GM12878 (cell line): ENCODE measurements at regions not wholly inside any gene's neighbourhood (a gene's known extent, or its start where the extent isn't known, plus 50 kb on each side); places are given as distances from the start of the nearest gene placed in this dataset.

Source experiments
- ATAC-seq: fragments of 200-7000 bp; cut with Tn5 transposase; 3 replicates; pipeline ENCODE4 v1.9.1; 2020; ENCODE audit warnings: mild to moderate bottlenecking, moderate library complexity
- BruUV-seq: library from RNA; stranded (reverse); fragments of 400-500 nt; replicated peaks from 2 replicates; lab custom pipeline; 2021; lab: Mats Ljungman, UMichigan
- CTCF ChIA-PET: fragments of 300-600 bp; sonication (Branson Sonifier 250); formaldehyde crosslinking; extraction: SDS; loops from one replicate; lab custom pipeline; 2021; ENCODE audit warnings: inconsistent platforms; lab: Yijun Ruan, JAX
- POLR2A ChIA-PET: fragments of 350-600 bp; formaldehyde crosslinking; extraction: SDS; loops from one replicate; lab custom pipeline; 2021; ENCODE audit warnings: inconsistent platforms; lab: Charles Lee
- RAD21 ChIA-PET: fragments of 300-600 bp; sonication (Branson Sonifier 250); formaldehyde crosslinking; loops from one replicate; lab custom pipeline; 2023; ENCODE audit warnings: antibody characterized with exemption; ENCODE audit not compliant: unreplicated experiment; lab: Charles Lee
- SMC1A ChIA-PET: fragments of 300-600 bp; sonication (Branson Sonifier 250); formaldehyde crosslinking; loops from one replicate; lab custom pipeline; 2023; ENCODE audit not compliant: unreplicated experiment, uncharacterized antibody; lab: Charles Lee
- DNase-seq: peaks from one replicate; pipeline ENCODE4 v3.0.0-alpha.2; 2011; ENCODE audit warnings: low read depth, low spot score
- FAIRE-seq: peaks from 3 replicates; lab custom pipeline; 2011; peaks lifted over from hg19 to GRCh38; lab: Jason Lieb, UNC
- H2AFZ ChIP-seq: 2 replicates; pipeline ENCODE4 v1.6.0; 2011; ENCODE audit warnings: low read depth, low read length, control low read depth; ENCODE audit not compliant: control insufficient read depth
- H3K27ac ChIP-seq: 2 replicates; pipeline ENCODE4 v1.5.1; 2011; ENCODE audit warnings: control low read depth; ENCODE audit not compliant: control insufficient read depth, insufficient read depth
- H3K27me3 ChIP-seq, 2 experiments: replicated peaks in 1 of 2; 2 replicates each; pipeline versions ENCODE4 v1.6.0 to v1.6.1; 2011; ENCODE audit warnings: low read length in 1 of 2; ENCODE audit not compliant: control insufficient read depth in 2 of 2, insufficient read depth in 2 of 2
- H3K36me3 ChIP-seq, 2 experiments: 2 replicates each; pipeline ENCODE4 v1.5.1; 2011; ENCODE audit warnings: low read length in 1 of 2; ENCODE audit not compliant: control insufficient read depth in 2 of 2, insufficient read depth in 2 of 2
- H3K4me1 ChIP-seq: 2 replicates; pipeline ENCODE4 v1.6.1; 2011; ENCODE audit warnings: mild to moderate bottlenecking, low read length, moderate library complexity, mixed read lengths; ENCODE audit not compliant: control insufficient read depth, insufficient read depth
- H3K4me2 ChIP-seq: 2 replicates; pipeline ENCODE4 v1.6.0; 2011; ENCODE audit warnings: control low read depth; ENCODE audit not compliant: control insufficient read depth, insufficient read depth
- H3K4me3 ChIP-seq: fragments of 200-600 bp; sonication (generic); 2 replicates; pipeline ENCODE4 v1.5.1; 2016
- H3K79me2 ChIP-seq: 2 replicates; pipeline ENCODE4 v1.6.0; 2011; ENCODE audit warnings: low read length; ENCODE audit not compliant: control insufficient read depth, insufficient read depth
- H3K9ac ChIP-seq: 2 replicates; pipeline ENCODE4 v1.8.0; 2011; ENCODE audit warnings: low read length, control low read depth, mixed read lengths; ENCODE audit not compliant: control insufficient read depth, insufficient read depth
- H3K9me3 ChIP-seq: replicated peaks from 3 replicates; pipeline ENCODE4 v1.5.1; 2011; ENCODE audit warnings: mild to moderate bottlenecking, low read length; ENCODE audit not compliant: control insufficient read depth, insufficient read depth
- H4K20me1 ChIP-seq: 2 replicates; pipeline ENCODE4 v1.6.0; 2011; ENCODE audit not compliant: control insufficient read depth, insufficient read depth
- CBX3 ChIP-seq: fragments of 200-600 bp; sonication (generic); IDR thresholded peaks from 2 replicates; pipeline ENCODE4 v1.6.1; 2016; ENCODE audit warnings: low read depth, borderline replicate concordance
- CEBPZ ChIP-seq: fragments of 150-350 bp; IDR thresholded peaks from 2 replicates; pipeline ENCODE4 v1.6.1; 2016; ENCODE audit warnings: low read depth, low read length
- ESRRA ChIP-seq: IDR thresholded peaks from 2 replicates; pipeline ENCODE4 v1.6.1; 2012; ENCODE audit warnings: mild to moderate bottlenecking, low read length, improper control_type of control experiment
- FOXK2 ChIP-seq: fragments of 450-650 bp; IDR thresholded peaks from 2 replicates; pipeline ENCODE4 v1.6.1; 2017; ENCODE audit warnings: mild to moderate bottlenecking, moderate library complexity
- GABPA ChIP-seq: IDR thresholded peaks from 2 replicates; pipeline ENCODE4 v1.6.1; 2014; ENCODE audit warnings: antibody characterized with exemption, low read depth, mild to moderate bottlenecking, inconsistent platforms
- IRF4 ChIP-seq: IDR thresholded peaks from 2 replicates; pipeline ENCODE4 v1.6.1; 2011; ENCODE audit warnings: low read depth, low read length
- MAX ChIP-seq: IDR thresholded peaks from 2 replicates; pipeline ENCODE4 v1.6.1; 2012; ENCODE audit warnings: low read depth, low read length, improper control_type of control experiment
- NFYA ChIP-seq: IDR thresholded peaks from 2 replicates; pipeline ENCODE4 v1.6.1; 2011; ENCODE audit warnings: low read depth, mild to moderate bottlenecking, low read length, improper control_type of control experiment, borderline replicate concordance
- NR2C1 ChIP-seq: fragments of 450-650 bp; IDR thresholded peaks from 2 replicates; pipeline ENCODE4 v1.6.1; 2017; ENCODE audit warnings: antibody characterized with exemption, mild to moderate bottlenecking, moderate library complexity
- NR2C2 ChIP-seq: IDR thresholded peaks from 2 replicates; pipeline ENCODE4 v1.6.1; 2011; ENCODE audit warnings: borderline replicate concordance, low read depth; ENCODE audit not compliant: control insufficient read depth, insufficient read length
- NRF1 ChIP-seq: conservative IDR thresholded peaks from 2 replicates; pipeline ENCODE4 v1.6.1; 2011; ENCODE audit warnings: mild to moderate bottlenecking, low read depth, low read length, improper control_type of control experiment
- POU2F2 ChIP-seq: IDR thresholded peaks from 3 replicates; pipeline ENCODE4 v1.6.1; 2011; ENCODE audit warnings: low read depth, mild to moderate bottlenecking, low read length, borderline replicate concordance
- RAD51 ChIP-seq: fragments of 450-650 bp; IDR thresholded peaks from 2 replicates; pipeline ENCODE4 v1.6.1; 2016; ENCODE audit warnings: moderate library complexity, mild to moderate bottlenecking, inconsistent platforms
- REST ChIP-seq: IDR thresholded peaks from 2 replicates; pipeline ENCODE4 v1.6.1; 2012; ENCODE audit warnings: mild to moderate bottlenecking, low read depth, low read length
- SMARCA5 ChIP-seq: fragments of 450-650 bp; IDR thresholded peaks from 2 replicates; pipeline ENCODE4 v1.6.1; 2017; ENCODE audit warnings: mild to moderate bottlenecking
- TARDBP ChIP-seq: IDR thresholded peaks from 2 replicates; pipeline ENCODE4 v1.6.1; 2016; ENCODE audit warnings: borderline replicate concordance
- ZBED1 ChIP-seq: IDR thresholded peaks from 2 replicates; pipeline ENCODE4 v1.6.1; 2016; ENCODE audit warnings: borderline replicate concordance
- ZNF217 ChIP-seq: fragments of 450-650 bp; IDR thresholded peaks from 2 replicates; pipeline ENCODE4 v1.6.1; 2017; ENCODE audit warnings: antibody characterized with exemption, mild to moderate bottlenecking
- WGBS: methylation state at CpG from one replicate; pipeline ENCODE4 v1.1.6; 2016; ENCODE audit warnings: low lambda C conversion rate; ENCODE audit not compliant: insufficient replicate concordance, insufficient coverage; ENCODE audit errors: missing lambda C conversion rate; 5-methylcytosine and 5-hydroxymethylcytosine counted together
- in situ Hi-C: fragments of 300-500 bp; cut with MboI; formaldehyde crosslinking; loops from 9 replicates; pipeline ENCODE4 v1.14.3; 2018; ENCODE audit warnings: mixed read lengths
- intact Hi-C: fragments of 100-400 bp; cut with micrococcal nuclease; formaldehyde crosslinking; loops from one replicate; pipeline ENCODE4 v1.14.2; 2022; ENCODE audit not compliant: unreplicated experiment

- TF ChIP-seq CEBPZ = no peak
- TF ChIP-seq TARDBP = no peak
- no peak for TF ChIP-seq SMARCA5
- no peak for TF ChIP-seq POU2F2
- no peak for TF ChIP-seq ZNF217
- TF ChIP-seq NR2C1 = no peak
- TF ChIP-seq FOXK2 = no peak
- TF ChIP-seq ZBED1 = no peak
- TF ChIP-seq CBX3 = no peak
These were observed 1076.4 kb upstream of the PABPC4L start (continued) for GRCh38 chr4:135277980-135278315.

GRCh38 chr4:135277068-135277979, 1075.7 kb upstream of the PABPC4L start:
- no peaks in the 10 kb centered on the region for H3K27me3 ChIP-seq
- DNase-seq (no peak), ATAC-seq (peak; percentile 69), FAIRE-seq (no peak)
- no peaks in the 10 kb centered on the region for H3K4me1 ChIP-seq
- no peaks in the 10 kb centered on the region for H3K79me2 ChIP-seq
- no peaks in the 10 kb centered on the region for H3K9me3 ChIP-seq
- no peak overlapping the region for H3K27ac ChIP-seq
- POLR2A ChIA-PET = no interaction called here
- H3K9ac ChIP-seq = no peak overlapping the region
- intact Hi-C loops = no loop called here
- SMC1A ChIA-PET = interaction anchor here (1.1 kb wide), 1 partner anchor 8 kb away, joined by 4 read pairs; no protein-coding TSS in a partner anchor
- no peaks in the 10 kb centered on the region for H3K36me3 ChIP-seq
- BruUV-seq = no TSS peak
- H2AFZ ChIP-seq = no peak overlapping the region
- H3K4me2 ChIP-seq = no peak overlapping the region
- RAD21 ChIA-PET = no interaction called here
- in situ Hi-C loops = no loop called here
- CTCF ChIA-PET = interaction anchor here (1.1 kb wide), 1 partner anchor 95 kb away, joined by 3 read pairs; no protein-coding TSS in a partner anchor
- no peak overlapping the region for H3K4me3 ChIP-seq
- H4K20me1 ChIP-seq = no peaks in the 10 kb centered on the region
- WGBS = 30% methylated on average over 5 of the region's 5 CpGs
- TF ChIP-seq RAD51 (no peak), FOXK2 (no peak), ESRRA (no peak), NRF1 (no peak), MAX (no peak), GABPA (no peak), IRF4 (no peak), REST (no peak), NR2C2 (no peak), NFYA (no peak)
